SJSA1 (cell line): ENCODE measurements at regions not wholly inside any gene's neighbourhood (a gene's known extent, or its start where the extent isn't known, plus 50 kb on each side); places are given as distances from the start of the nearest gene placed in this dataset.

Experiments used
- DNase-seq, 2 experiments: peaks; one replicate each; pipeline ENCODE4 v3.0.0-alpha.2; 2015 to 2020; ENCODE audit warnings: low spot score in 2 of 2, low read depth in 1 of 2
- H3K27ac ChIP-seq: fragments of 250-450 bp; sonication (Bioruptor Pico); 2 replicates; pipeline ENCODE4 v1.5.1; 2020; ENCODE audit warnings: mild to moderate bottlenecking, moderate library complexity
- H3K27me3 ChIP-seq: fragments of 250-450 bp; sonication (Bioruptor Pico); replicated peaks from 2 replicates; pipeline ENCODE4 v1.5.1; 2020; ENCODE audit warnings: mild to moderate bottlenecking, moderate library complexity
- H3K36me3 ChIP-seq: fragments of 250-450 bp; sonication (Bioruptor Pico); 2 replicates; pipeline ENCODE4 v1.5.1; 2020; ENCODE audit warnings: mild to moderate bottlenecking
- H3K4me1 ChIP-seq: fragments of 250-450 bp; sonication (Bioruptor Pico); replicated peaks from 2 replicates; pipeline ENCODE4 v1.6.1; 2021; ENCODE audit warnings: mild to moderate bottlenecking
- H3K4me3 ChIP-seq: fragments of 250-450 bp; sonication (Bioruptor Pico); 2 replicates; pipeline ENCODE4 v1.5.1; 2020; ENCODE audit warnings: mild to moderate bottlenecking
- H3K9me3 ChIP-seq: fragments of 250-450 bp; sonication (Bioruptor Pico); replicated peaks from 2 replicates; pipeline ENCODE4 v1.5.1; 2020; ENCODE audit warnings: mild to moderate bottlenecking

DNA sequence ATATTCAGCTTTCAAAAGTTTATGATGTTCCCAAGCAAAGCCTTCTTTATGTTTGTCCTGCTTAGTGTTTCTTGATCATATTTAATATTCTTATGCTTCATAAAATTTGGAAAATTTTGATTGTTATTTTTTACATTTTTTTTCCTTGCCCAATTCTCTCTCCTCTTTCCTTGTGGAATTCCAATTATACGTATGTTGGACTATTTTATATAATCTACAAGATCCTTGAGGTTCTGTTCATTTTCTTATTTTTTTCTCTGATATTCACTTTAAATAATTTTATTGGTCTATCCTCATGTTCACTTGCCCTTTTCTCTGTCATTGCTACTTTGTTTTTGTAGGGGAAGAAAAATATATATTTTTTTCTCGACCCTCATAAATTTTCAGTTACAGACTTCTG is 167.7 kb downstream of the DYRK2 start:
- H3K27ac ChIP-seq = no peak overlapping the region
- DNase-seq = no peak
- H3K27me3 ChIP-seq = no peaks in the 10 kb centered on the region
- peaks cover 5% of the 10 kb centered on the region; the same call in 1 of the 2 replicates for H3K4me1 ChIP-seq
- H3K36me3 ChIP-seq = no peaks in the 10 kb centered on the region
- peaks cover 7% of the 10 kb centered on the region for H3K9me3 ChIP-seq
- H3K4me3 ChIP-seq = no peak overlapping the region

DNA sequence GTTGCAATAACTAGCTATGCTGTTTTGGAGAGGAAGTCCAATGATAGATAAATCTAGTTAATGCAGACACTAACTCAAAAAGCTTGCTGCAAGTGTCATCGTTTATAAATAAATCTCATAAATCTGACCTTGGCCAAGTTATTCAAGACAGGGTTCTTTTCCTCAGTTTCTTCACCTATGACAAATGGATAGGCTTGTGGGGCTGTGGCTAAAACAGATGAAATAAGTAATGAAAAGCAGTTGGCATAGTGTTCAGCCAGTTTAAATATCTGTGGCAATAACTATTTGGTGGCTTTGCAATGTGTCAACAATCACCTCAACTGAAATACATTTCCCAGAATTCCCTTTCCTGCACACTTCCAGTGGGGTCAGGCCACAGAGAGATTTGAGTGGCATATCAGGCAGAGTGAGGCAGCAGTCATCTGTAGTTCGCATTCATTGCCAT is 169.9 kb downstream of the DYRK2 start:
- Histone ChIP-seq H3K4me1 (no peaks in the 10 kb centered on the region), H3K36me3 (no peaks in the 10 kb centered on the region), H3K9me3 (peaks cover 5% of the 10 kb centered on the region), H3K27ac (no peak overlapping the region), H3K27me3 (no peaks in the 10 kb centered on the region), H3K4me3 (no peak overlapping the region)
- DNase-seq = no peak

DNA sequence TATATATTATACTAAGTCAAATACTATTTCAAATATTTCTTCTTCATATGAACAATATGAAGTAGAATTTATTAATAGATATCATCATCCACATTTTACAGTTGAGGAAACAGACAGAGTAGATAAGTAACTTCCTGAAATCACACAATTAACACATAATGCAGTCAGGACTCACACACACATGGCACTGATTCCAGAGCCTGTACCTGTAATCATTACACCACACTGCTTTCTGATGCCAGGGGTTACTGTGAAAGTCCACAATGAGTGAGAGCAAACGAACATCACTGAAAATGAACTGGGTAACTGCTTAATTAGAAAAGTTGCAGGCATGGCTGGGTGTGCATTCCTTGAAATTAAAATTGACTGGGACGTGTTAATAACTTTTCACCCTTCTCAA is 169.3 kb upstream of the IFNG-AS1 start:
- no peaks in the 10 kb centered on the region for H3K36me3 ChIP-seq
- DNase-seq = no peak
- no peak overlapping the region for H3K27ac ChIP-seq
- H3K27me3 ChIP-seq = no peaks in the 10 kb centered on the region
- H3K9me3 ChIP-seq = peaks cover 5% of the 10 kb centered on the region
- H3K4me3 ChIP-seq = no peak overlapping the region
- H3K4me1 ChIP-seq = no peaks in the 10 kb centered on the region

DNA sequence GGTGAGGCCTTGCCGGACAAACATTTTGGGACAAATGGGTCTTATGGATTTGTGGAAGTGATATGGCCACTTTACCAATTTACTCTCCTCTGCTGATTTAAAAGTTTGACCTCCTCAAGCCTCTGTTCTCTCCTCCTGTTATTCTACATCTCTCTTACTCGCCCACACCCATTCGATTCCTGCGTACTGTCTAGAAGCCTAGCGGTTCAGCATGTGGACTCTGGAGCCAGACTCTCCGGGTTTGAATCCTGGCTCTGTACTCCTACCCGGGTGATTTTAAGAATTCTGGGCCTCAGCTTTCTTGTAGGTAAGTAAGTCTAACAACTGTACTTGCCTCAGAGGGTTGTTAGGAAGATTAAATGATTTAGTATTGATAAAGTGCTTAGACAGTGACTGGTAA is 168.6 kb upstream of the IFNG-AS1 start:
- H3K9me3 ChIP-seq = no peaks in the 10 kb centered on the region
- H3K27ac ChIP-seq = no peak overlapping the region
- H3K36me3 ChIP-seq = no peaks in the 10 kb centered on the region
- H3K4me1 ChIP-seq = no peaks in the 10 kb centered on the region
- no peaks in the 10 kb centered on the region for H3K27me3 ChIP-seq
- no peak for DNase-seq
- no peak overlapping the region for H3K4me3 ChIP-seq

- no peaks in the 10 kb centered on the region for H3K9me3 ChIP-seq
- H3K27me3 ChIP-seq = no peaks in the 10 kb centered on the region
- H3K36me3 ChIP-seq = no peaks in the 10 kb centered on the region
- no peak for DNase-seq
- H3K27ac ChIP-seq = no peak overlapping the region
- no peak overlapping the region for H3K4me3 ChIP-seq
- H3K4me1 ChIP-seq = peaks cover 13% of the 10 kb centered on the region
Measured at GRCh38 chr12:67822826-67823225, 166.4 kb upstream of the IFNG-AS1 start.

DNA sequence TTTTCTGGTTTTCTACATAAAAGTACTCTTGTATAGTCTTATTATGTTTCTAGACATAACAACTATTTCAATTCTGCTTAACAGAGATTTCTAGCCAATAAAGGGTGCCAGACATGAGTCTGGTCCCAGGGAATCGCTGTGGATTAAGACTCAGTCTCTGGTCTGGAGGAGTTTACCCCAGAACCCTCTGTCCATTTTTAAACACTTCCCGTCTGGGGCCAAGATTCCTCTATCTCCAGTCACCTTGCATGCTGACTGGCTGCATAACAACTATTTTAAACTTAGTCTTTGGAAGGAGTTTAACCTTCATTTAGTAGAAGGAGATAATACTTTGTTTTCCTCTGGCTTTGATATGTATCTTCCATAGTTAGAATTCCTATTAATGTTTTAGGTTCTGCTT is 163.1 kb upstream of the IFNG-AS1 start:
- no peak overlapping the region for H3K27ac ChIP-seq
- no peaks in the 10 kb centered on the region for H3K27me3 ChIP-seq
- H3K36me3 ChIP-seq = no peaks in the 10 kb centered on the region
- H3K9me3 ChIP-seq = no peaks in the 10 kb centered on the region
- peaks cover 18% of the 10 kb centered on the region for H3K4me1 ChIP-seq
- no peak overlapping the region for H3K4me3 ChIP-seq
- no peak for DNase-seq

DNA sequence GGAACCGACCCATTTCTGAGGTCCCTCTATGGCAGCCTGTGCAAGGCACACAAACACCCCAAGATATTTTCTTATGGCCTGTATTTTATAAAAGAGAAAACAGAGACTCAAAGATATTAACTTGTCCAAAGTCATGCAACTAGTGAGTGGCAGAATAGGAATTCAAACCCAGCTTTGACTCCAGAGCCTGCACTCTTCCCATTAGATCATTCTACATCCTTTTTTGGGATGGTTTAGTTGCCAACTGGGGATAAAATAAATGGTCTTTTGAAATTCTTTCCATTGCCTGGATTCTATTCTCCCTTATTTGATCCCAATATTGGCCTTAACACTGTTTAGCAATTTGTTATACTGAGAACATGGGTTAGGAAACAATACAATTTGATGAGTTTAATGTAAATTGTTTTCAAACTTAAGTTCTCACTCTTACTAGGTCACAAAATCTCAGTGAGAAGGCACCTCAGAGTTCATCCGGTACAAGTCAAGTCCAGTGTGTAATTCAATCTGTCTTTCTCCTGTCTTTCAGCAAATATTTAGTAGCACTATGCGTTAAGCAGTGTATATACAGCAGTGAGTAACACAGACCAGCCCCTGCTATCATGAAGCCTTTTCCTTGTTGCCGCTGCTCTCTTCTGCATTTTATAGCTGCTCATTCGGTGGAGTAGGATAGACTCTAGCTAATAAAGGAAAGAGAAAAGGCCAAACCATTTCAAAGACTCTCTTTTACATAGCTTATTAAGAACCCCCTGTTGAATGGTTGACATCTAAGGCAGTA is 162.1 kb upstream of the IFNG-AS1 start:
- Histone ChIP-seq H3K9me3 (no peaks in the 10 kb centered on the region), H3K36me3 (no peaks in the 10 kb centered on the region), H3K4me1 (peaks cover 18% of the 10 kb centered on the region), H3K4me3 (peak overlapping the region; percentile 36), H3K27ac (peak overlapping the region; percentile 86), H3K27me3 (no peaks in the 10 kb centered on the region)
- DNase-seq = no peak

DNA sequence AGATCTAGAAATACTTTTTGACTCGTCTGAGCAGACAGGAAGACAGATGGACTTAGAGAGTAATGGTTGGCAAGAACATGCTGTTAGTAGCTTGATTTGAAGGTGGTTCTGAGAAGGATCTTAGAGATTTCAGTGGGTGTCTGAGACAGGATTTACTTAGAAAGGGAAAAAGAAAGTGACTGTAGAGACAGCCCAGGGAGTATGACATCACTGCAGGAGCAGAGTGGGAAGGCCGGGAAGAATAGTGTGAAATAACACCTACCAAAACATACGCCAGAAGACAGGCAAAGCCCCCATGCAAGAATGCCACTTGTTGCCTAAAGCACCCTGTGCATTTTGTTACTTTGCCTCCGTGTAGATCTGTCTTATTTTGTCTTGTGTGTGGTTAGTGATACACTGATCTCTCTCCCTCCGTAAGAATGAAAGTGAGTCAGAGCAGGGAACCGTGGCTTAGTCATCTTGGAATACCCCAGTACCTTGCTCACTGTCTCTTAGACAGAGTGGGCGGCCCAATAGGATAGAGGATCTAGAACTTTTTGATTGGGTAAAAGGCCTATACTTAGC is 161.3 kb upstream of the IFNG-AS1 start:
- peaks cover 18% of the 10 kb centered on the region for H3K4me1 ChIP-seq
- H3K4me3 ChIP-seq = peak overlapping the region; percentile 36
- DNase-seq = peak; percentile 85 to 92
- H3K27me3 ChIP-seq = no peaks in the 10 kb centered on the region
- H3K36me3 ChIP-seq = no peaks in the 10 kb centered on the region
- peak overlapping the region; percentile 86 for H3K27ac ChIP-seq
- H3K9me3 ChIP-seq = no peaks in the 10 kb centered on the region

- H3K27me3 ChIP-seq = no peaks in the 10 kb centered on the region
- no peak overlapping the region for H3K27ac ChIP-seq
- DNase-seq = no peak
- peaks cover 18% of the 10 kb centered on the region for H3K4me1 ChIP-seq
- no peak overlapping the region for H3K4me3 ChIP-seq
- H3K36me3 ChIP-seq = no peaks in the 10 kb centered on the region
- H3K9me3 ChIP-seq = no peaks in the 10 kb centered on the region
Measured at GRCh38 chr12:67829896-67830295, 159.4 kb upstream of the IFNG-AS1 start.

GRCh38 chr12:67832155-67832554 is 157.1 kb upstream of the IFNG-AS1 start:
- no peak overlapping the region for H3K27ac ChIP-seq
- DNase-seq = no peak
- no peaks in the 10 kb centered on the region for H3K9me3 ChIP-seq
- H3K27me3 ChIP-seq = no peaks in the 10 kb centered on the region
- no peak overlapping the region for H3K4me3 ChIP-seq
- peaks cover 11% of the 10 kb centered on the region for H3K4me1 ChIP-seq
- no peaks in the 10 kb centered on the region for H3K36me3 ChIP-seq

DNA sequence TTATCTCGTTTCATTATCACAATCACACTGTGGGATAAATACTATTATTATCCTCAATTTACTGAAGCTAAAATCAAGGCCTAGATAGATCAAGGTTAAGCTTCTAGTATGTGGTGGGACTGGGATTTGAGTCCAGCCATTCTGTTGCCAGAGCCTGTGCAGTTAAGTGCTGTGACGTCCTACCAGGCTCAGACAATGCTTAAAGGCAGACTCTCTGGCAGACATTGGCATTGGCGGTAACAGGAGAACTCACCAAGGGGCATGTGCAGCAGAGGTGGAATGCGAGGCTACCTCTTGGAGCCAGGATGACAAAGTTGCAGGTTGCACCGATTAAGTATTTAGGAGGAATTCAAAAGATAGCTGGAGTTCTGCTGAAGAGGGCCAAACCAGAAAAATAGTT is 155.6 kb upstream of the IFNG-AS1 start:
- H3K27me3 ChIP-seq = no peaks in the 10 kb centered on the region
- DNase-seq = no peak
- H3K27ac ChIP-seq = no peak overlapping the region
- H3K4me1 ChIP-seq = no peaks in the 10 kb centered on the region; the same call in 1 of the 2 replicates
- H3K36me3 ChIP-seq = no peaks in the 10 kb centered on the region
- H3K9me3 ChIP-seq = no peaks in the 10 kb centered on the region
- H3K4me3 ChIP-seq = no peak overlapping the region

DNA sequence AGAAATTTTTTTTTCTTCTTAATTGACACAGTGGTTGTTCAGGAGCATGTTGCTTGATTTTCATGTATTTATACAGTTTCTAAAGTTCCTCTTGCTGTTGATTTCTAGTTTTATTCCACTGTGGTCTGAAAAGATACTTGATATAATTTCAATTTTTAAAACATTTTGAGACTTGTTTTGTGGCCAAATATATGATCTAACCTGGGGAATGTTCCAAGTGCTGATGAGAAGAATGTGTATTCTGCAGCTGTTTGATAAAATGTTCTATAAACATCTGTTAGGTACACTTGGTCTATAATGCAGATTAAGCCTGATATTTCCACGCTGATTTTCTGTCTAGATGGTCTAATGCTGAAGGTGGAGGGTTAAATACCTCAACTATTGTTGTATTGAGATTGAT is 151.4 kb upstream of the IFNG-AS1 start:
- no peaks in the 10 kb centered on the region for H3K27me3 ChIP-seq
- no peak for DNase-seq
- H3K36me3 ChIP-seq = no peaks in the 10 kb centered on the region

DNA sequence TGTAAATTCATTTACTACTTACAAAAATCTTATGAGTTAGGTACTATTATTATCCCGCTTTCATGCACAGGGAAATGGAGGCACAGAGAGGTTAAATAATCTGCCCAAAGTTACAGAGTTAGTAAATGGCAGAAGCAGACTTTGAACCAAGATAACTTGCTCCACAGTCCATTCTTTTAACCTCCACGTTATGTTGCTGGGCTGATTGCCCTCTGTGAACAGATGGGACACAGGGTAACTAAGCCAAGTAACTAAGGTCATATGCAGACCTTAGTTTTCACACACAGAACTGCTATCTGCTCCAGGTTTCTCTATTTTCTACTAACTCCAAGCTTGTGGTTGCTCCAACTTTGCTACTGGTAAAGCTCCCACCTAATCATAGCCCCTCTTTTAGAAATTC is 147.1 kb upstream of the IFNG-AS1 start:
- DNase-seq = no peak
- Histone ChIP-seq H3K9me3 (peaks cover 3% of the 10 kb centered on the region; the same call in 1 of the 2 replicates), H3K4me3 (no peak overlapping the region), H3K4me1 (no peaks in the 10 kb centered on the region), H3K36me3 (no peaks in the 10 kb centered on the region), H3K27ac (no peak overlapping the region), H3K27me3 (no peaks in the 10 kb centered on the region)

More for the DNA sequence above, 151.4 kb upstream of the IFNG-AS1 start:
- H3K4me1 ChIP-seq = no peaks in the 10 kb centered on the region
- no peak overlapping the region for H3K27ac ChIP-seq
- H3K9me3 ChIP-seq = peaks cover 3% of the 10 kb centered on the region; the same call in 1 of the 2 replicates
- H3K4me3 ChIP-seq = no peak overlapping the region

GRCh38 chr12:67843257-67843656 is 146.0 kb upstream of the IFNG-AS1 start:
- Histone ChIP-seq H3K27ac (no peak overlapping the region), H3K4me3 (no peak overlapping the region), H3K27me3 (no peaks in the 10 kb centered on the region), H3K4me1 (no peaks in the 10 kb centered on the region), H3K9me3 (peaks cover 3% of the 10 kb centered on the region; the same call in 1 of the 2 replicates), H3K36me3 (no peaks in the 10 kb centered on the region)
- no peak for DNase-seq
